Mesodermal cell (in vitro differentiated cells): ENCODE measurements at regions not wholly inside any gene's neighbourhood (a gene's known extent, or its start where the extent isn't known, plus 50 kb on each side); places are given as distances from the start of the nearest gene placed in this dataset.

Source experiments
- H3K27ac ChIP-seq: 2 replicates; pipeline ENCODE4 v1.7.0; 2013; ENCODE audit warnings: mild to moderate bottlenecking, low read depth, low read length, moderate library complexity; ENCODE audit not compliant: severe bottlenecking
- H3K36me3 ChIP-seq: 2 replicates; pipeline ENCODE4 v1.7.1; 2013; ENCODE audit warnings: mild to moderate bottlenecking, low read length, moderate library complexity; ENCODE audit not compliant: control insufficient read depth, insufficient read depth
- H3K4me1 ChIP-seq: one replicate; pipeline ENCODE4 v1.7.1; 2013; ENCODE audit warnings: mild to moderate bottlenecking, low read length; ENCODE audit not compliant: insufficient read depth, control insufficient read depth, poor library complexity, severe bottlenecking
- H3K4me3 ChIP-seq: 2 replicates; pipeline ENCODE4 v1.7.0; 2013; ENCODE audit warnings: low read length, control low read depth, mild to moderate bottlenecking; ENCODE audit not compliant: insufficient read depth, poor library complexity, severe bottlenecking; ENCODE audit errors: extremely low read depth
- H3K9me3 ChIP-seq: 2 replicates; pipeline ENCODE4 v1.7.1; 2013; ENCODE audit warnings: mild to moderate bottlenecking, low read length, moderate library complexity; ENCODE audit not compliant: control insufficient read depth
- WGBS, 2 experiments: methylation state at CpG; one replicate each; pipeline ENCODE4 v1.1.5; 2013; ENCODE audit warnings: missing lambda C conversion rate in 2 of 2; ENCODE audit not compliant: insufficient coverage in 2 of 2; 5-methylcytosine and 5-hydroxymethylcytosine counted together

GRCh38 chr3:34285827-34286188, 487.4 kb downstream of the PDCD6IP start:
- no peak overlapping the region for H3K27ac ChIP-seq
- no peak overlapping the region for H3K4me3 ChIP-seq
- H3K9me3 ChIP-seq, result no peaks in the 10 kb centered on the region
- H3K36me3 ChIP-seq, result no peaks in the 10 kb centered on the region
- WGBS, 2 experiments, result 67% methylated on average over 1 of the region's 2 CpGs; no CpG with 5 or more reads in 1 of the 2 experiments
- no peaks in the 10 kb centered on the region for H3K4me1 ChIP-seq

GRCh38 chr3:34292605-34293300, 494.3 kb downstream of the PDCD6IP start:
- Histone ChIP-seq H3K27ac (no peak overlapping the region), H3K36me3 (no peaks in the 10 kb centered on the region), H3K9me3 (no peaks in the 10 kb centered on the region), H3K4me1 (no peaks in the 10 kb centered on the region), H3K4me3 (no peak overlapping the region)
- WGBS, 2 experiments, result 100% methylated on average over 1 of the region's 3 CpGs

- Histone ChIP-seq H3K4me1 (no peaks in the 10 kb centered on the region), H3K27ac (no peak overlapping the region), H3K4me3 (no peak overlapping the region), H3K9me3 (no peaks in the 10 kb centered on the region), H3K36me3 (no peaks in the 10 kb centered on the region)
Observed at GRCh38 chr3:34294240-34294639, 495.8 kb downstream of the PDCD6IP start.

GRCh38 chr3:34296796-34297195, 498.4 kb downstream of the PDCD6IP start:
- Histone ChIP-seq H3K4me1 (peaks cover 11% of the 10 kb centered on the region), H3K4me3 (no peak overlapping the region), H3K9me3 (no peaks in the 10 kb centered on the region), H3K36me3 (no peaks in the 10 kb centered on the region), H3K27ac (no peak overlapping the region)
- 89 to 90% methylated on average over 3 of the region's 4 CpGs for WGBS, 2 experiments

GRCh38 chr3:34298653-34299052, 500.2 kb downstream of the PDCD6IP start:
- peaks cover 11% of the 10 kb centered on the region for H3K4me1 ChIP-seq
- H3K27ac ChIP-seq, result no peak overlapping the region
- no CpG with 5 or more reads among the region's 2 CpGs for WGBS, 2 experiments

GRCh38 chr3:34300621-34301020, 502.2 kb downstream of the PDCD6IP start:
- WGBS, 2 experiments, result no CpG with 5 or more reads among the region's 3 CpGs
- H3K4me3 ChIP-seq, result no peak overlapping the region
- H3K9me3 ChIP-seq, result no peaks in the 10 kb centered on the region
- no peaks in the 10 kb centered on the region for H3K36me3 ChIP-seq
- H3K27ac ChIP-seq, result no peak overlapping the region
- H3K4me1 ChIP-seq, result peaks cover 14% of the 10 kb centered on the region

More at GRCh38 chr3:34298653-34299052, 500.2 kb downstream of the PDCD6IP start:
- no peak overlapping the region for H3K4me3 ChIP-seq
- H3K9me3 ChIP-seq, result no peaks in the 10 kb centered on the region
- H3K36me3 ChIP-seq, result no peaks in the 10 kb centered on the region

- Histone ChIP-seq H3K4me3 (no peak overlapping the region), H3K27ac (no peak overlapping the region), H3K9me3 (no peaks in the 10 kb centered on the region), H3K4me1 (peaks cover 14% of the 10 kb centered on the region), H3K36me3 (no peaks in the 10 kb centered on the region)
- WGBS, 2 experiments, result 81 to 100% methylated on average over 1 to 2 of the region's 2 CpGs
Observed at GRCh38 chr3:34301313-34301712, 502.9 kb downstream of the PDCD6IP start.

GRCh38 chr3:34305266-34305665, 506.8 kb downstream of the PDCD6IP start:
- Histone ChIP-seq H3K4me1 (peaks cover 14% of the 10 kb centered on the region), H3K36me3 (no peaks in the 10 kb centered on the region), H3K4me3 (no peak overlapping the region), H3K9me3 (no peaks in the 10 kb centered on the region), H3K27ac (no peak overlapping the region)
- 83 to 96% methylated on average over 1 to 4 of the region's 6 CpGs for WGBS, 2 experiments

GRCh38 chr3:34312684-34313083, 514.3 kb downstream of the PDCD6IP start:
- Histone ChIP-seq H3K36me3 (no peaks in the 10 kb centered on the region), H3K27ac (no peak overlapping the region), H3K4me1 (no peaks in the 10 kb centered on the region), H3K4me3 (no peak overlapping the region), H3K9me3 (no peaks in the 10 kb centered on the region)
- WGBS, 2 experiments, result 80 to 96% methylated on average over 1 to 3 of the region's 5 CpGs

GRCh38 chr3:34319881-34320280, 521.5 kb downstream of the PDCD6IP start:
- no peaks in the 10 kb centered on the region for H3K9me3 ChIP-seq
- no peaks in the 10 kb centered on the region for H3K36me3 ChIP-seq
- H3K27ac ChIP-seq, result no peak overlapping the region
- no peaks in the 10 kb centered on the region for H3K4me1 ChIP-seq
- WGBS, 2 experiments, result 84 to 89% methylated on average over 4 of the region's 4 CpGs
- H3K4me3 ChIP-seq, result no peak overlapping the region

GRCh38 chr3:34323517-34323916, 525.1 kb downstream of the PDCD6IP start:
- 80% methylated on average over 1 of the region's 2 CpGs; no CpG with 5 or more reads in 1 of the 2 experiments for WGBS, 2 experiments
- no peak overlapping the region for H3K4me3 ChIP-seq
- no peaks in the 10 kb centered on the region for H3K4me1 ChIP-seq
- H3K27ac ChIP-seq, result no peak overlapping the region
- no peaks in the 10 kb centered on the region for H3K9me3 ChIP-seq
- no peaks in the 10 kb centered on the region for H3K36me3 ChIP-seq
